Trophoblast cell (in vitro differentiated cells and primary cell): ENCODE measurements at regions not wholly inside any gene's neighbourhood (a gene's known extent, or its start where the extent isn't known, plus 50 kb on each side); places are given as distances from the start of the nearest gene placed in this dataset.

ENCODE experiments used
- DNase-seq, 2 donors: peaks; one replicate each; pipeline ENCODE4 v3.0.0-alpha.2; 2016
- H2AFZ ChIP-seq: 2 replicates; pipeline ENCODE4 v1.6.1; 2013; ENCODE audit warnings: low read length, moderate library complexity, mild to moderate bottlenecking; ENCODE audit not compliant: insufficient read depth, poor library complexity
- H2AK5ac ChIP-seq: 2 replicates; pipeline ENCODE4 v1.6.1; 2013; ENCODE audit warnings: mild to moderate bottlenecking, low read length
- H2BK120ac ChIP-seq: 2 replicates; pipeline ENCODE4 v1.6.1; 2013; ENCODE audit warnings: low read length, mild to moderate bottlenecking, moderate library complexity; ENCODE audit not compliant: insufficient read depth, poor library complexity
- H2BK12ac ChIP-seq: 2 replicates; pipeline ENCODE4 v1.6.1; 2013; ENCODE audit warnings: mild to moderate bottlenecking, low read length, moderate library complexity
- H2BK5ac ChIP-seq: 2 replicates; pipeline ENCODE4 v1.6.1; 2013; ENCODE audit warnings: low read length, low read depth, moderate library complexity, mild to moderate bottlenecking; ENCODE audit not compliant: poor library complexity
- H3K14ac ChIP-seq: 2 replicates; pipeline ENCODE4 v1.6.1; 2013; ENCODE audit warnings: mild to moderate bottlenecking, low read length
- H3K18ac ChIP-seq: 2 replicates; pipeline ENCODE4 v1.6.1; 2013; ENCODE audit warnings: mild to moderate bottlenecking, low read length
- H3K23ac ChIP-seq: 2 replicates; pipeline ENCODE4 v1.6.1; 2013; ENCODE audit warnings: low read length
- H3K27ac ChIP-seq: 2 replicates; pipeline ENCODE4 v1.5.1; 2013; ENCODE audit warnings: low read depth, mild to moderate bottlenecking, inconsistent platforms, low read length, moderate library complexity
- H3K27me3 ChIP-seq: 2 replicates; pipeline ENCODE4 v1.6.1; 2013; ENCODE audit warnings: inconsistent platforms, mild to moderate bottlenecking, low read length, moderate library complexity; ENCODE audit not compliant: insufficient read depth
- H3K36me3 ChIP-seq, 2 experiments: 1 replicate in 1 of 2; 2 replicates in 1 of 2; pipeline ENCODE4 v1.6.1; 2013; ENCODE audit warnings: low read length in 2 of 2, mild to moderate bottlenecking in 2 of 2, moderate library complexity in 1 of 2; ENCODE audit not compliant: insufficient read depth in 2 of 2, control insufficient read depth in 1 of 2
- H3K4ac ChIP-seq: 2 replicates; pipeline ENCODE4 v1.6.1; 2013; ENCODE audit warnings: low read depth, mild to moderate bottlenecking, low read length, moderate library complexity
- H3K4me1 ChIP-seq, 2 experiments: 1 replicate in 1 of 2; 2 replicates in 1 of 2; pipeline ENCODE4 v1.6.1; 2013; ENCODE audit warnings: low read length in 2 of 2, mild to moderate bottlenecking in 2 of 2, moderate library complexity in 1 of 2; ENCODE audit not compliant: insufficient read depth in 2 of 2, control insufficient read depth in 1 of 2
- H3K4me2 ChIP-seq: 2 replicates; pipeline ENCODE4 v1.6.1; 2013; ENCODE audit warnings: inconsistent platforms, mild to moderate bottlenecking, low read length, moderate library complexity
- H3K4me3 ChIP-seq: 2 replicates; pipeline ENCODE4 v1.5.1; 2013; ENCODE audit warnings: mild to moderate bottlenecking, low read depth, low read length, inconsistent platforms
- H3K79me1 ChIP-seq: one replicate; pipeline ENCODE4 v1.6.1; 2013; ENCODE audit warnings: low read length
- H3K79me2 ChIP-seq: 2 replicates; pipeline ENCODE4 v1.6.1; 2013; ENCODE audit warnings: low read length, mild to moderate bottlenecking; ENCODE audit not compliant: control insufficient read depth, insufficient read depth, poor library complexity
- H3K9ac ChIP-seq: 2 replicates; pipeline ENCODE4 v1.6.1; 2013; ENCODE audit warnings: mild to moderate bottlenecking, low read length
- H3K9me3 ChIP-seq: 2 replicates; pipeline ENCODE4 v1.6.1; 2013; ENCODE audit warnings: low read depth, mild to moderate bottlenecking, control low read depth, inconsistent platforms, low read length; ENCODE audit not compliant: insufficient read depth
- H4K12ac ChIP-seq: 2 replicates; pipeline ENCODE4 v1.6.1; 2013; ENCODE audit warnings: low read depth, mild to moderate bottlenecking, low read length, moderate library complexity
- H4K8ac ChIP-seq: 2 replicates; pipeline ENCODE4 v1.6.1; 2013; ENCODE audit warnings: low read depth, mild to moderate bottlenecking, low read length, moderate library complexity
- H4K91ac ChIP-seq: one replicate; pipeline ENCODE4 v1.6.1; 2013; ENCODE audit warnings: low read depth, mild to moderate bottlenecking, low read length, moderate library complexity
- WGBS: extraction: QIAGEN DNeasy Blood & Tissue Kit; methylation state at CpG from one replicate; pipeline ENCODE4 v1.1.7; 2013; ENCODE audit warnings: missing lambda C conversion rate; ENCODE audit not compliant: insufficient read length, insufficient coverage; ENCODE audit errors: extremely low coverage; 5-methylcytosine and 5-hydroxymethylcytosine counted together

GRCh38 chr5:143758750-143759149 is 53.2 kb upstream of the HMHB1 start:
- Histone ChIP-seq H3K4ac (no peak overlapping the region), H4K91ac (no peak overlapping the region), H4K8ac (no peak overlapping the region), H3K18ac (no peak overlapping the region), H3K27ac (no peak overlapping the region), H3K4me3 (no peak overlapping the region), H2BK12ac (no peak overlapping the region), H2AFZ (no peak overlapping the region), H3K4me1 (no peaks in the 10 kb centered on the region), H3K23ac (no peak overlapping the region), H2AK5ac (no peak overlapping the region), H4K12ac (no peak overlapping the region), H3K9ac (no peak overlapping the region), H3K79me1 (no peaks in the 10 kb centered on the region), H3K36me3 (no peaks in the 10 kb centered on the region), H3K14ac (no peak overlapping the region), H3K9me3 (no peaks in the 10 kb centered on the region), H2BK5ac (no peak overlapping the region), H2BK120ac (no peak overlapping the region), H3K79me2 (no peaks in the 10 kb centered on the region), H3K27me3 (no peaks in the 10 kb centered on the region), H3K4me2 (no peak overlapping the region)
- no CpG with 5 or more reads among the region's 3 CpGs for WGBS
- no peak for DNase-seq

- Histone ChIP-seq H4K12ac (no peak overlapping the region), H2AK5ac (no peak overlapping the region)
- no CpG with 5 or more reads among the region's 2 CpGs for WGBS
These were observed 53.9 kb upstream of the HMHB1 start for GRCh38 chr5:143758015-143758414.

GRCh38 chr5:143757116-143757515 is 54.8 kb upstream of the HMHB1 start:
- Histone ChIP-seq H2AFZ (no peak overlapping the region), H3K23ac (no peak overlapping the region), H4K91ac (no peak overlapping the region), H3K4me3 (no peak overlapping the region), H3K79me2 (no peaks in the 10 kb centered on the region), H2BK5ac (no peak overlapping the region), H3K79me1 (no peaks in the 10 kb centered on the region), H4K12ac (no peak overlapping the region), H2BK12ac (no peak overlapping the region), H3K27me3 (no peaks in the 10 kb centered on the region), H4K8ac (no peak overlapping the region), H3K4me2 (no peak overlapping the region), H3K27ac (no peak overlapping the region), H3K9ac (no peak overlapping the region), H3K14ac (no peak overlapping the region), H3K9me3 (no peaks in the 10 kb centered on the region), H2BK120ac (no peak overlapping the region), H2AK5ac (no peak overlapping the region), H3K4me1 (no peaks in the 10 kb centered on the region), H3K18ac (no peak overlapping the region), H3K4ac (no peak overlapping the region), H3K36me3 (no peaks in the 10 kb centered on the region)
- WGBS, result no CpG with 5 or more reads among the region's 2 CpGs
- DNase-seq, result no peak

More at GRCh38 chr5:143758015-143758414, 53.9 kb upstream of the HMHB1 start:
- Histone ChIP-seq H2BK12ac (no peak overlapping the region), H2AFZ (no peak overlapping the region), H3K9ac (no peak overlapping the region), H3K79me2 (no peaks in the 10 kb centered on the region), H3K4me2 (no peak overlapping the region), H3K27me3 (no peaks in the 10 kb centered on the region), H3K23ac (no peak overlapping the region), H4K8ac (no peak overlapping the region), H2BK5ac (no peak overlapping the region), H3K79me1 (no peaks in the 10 kb centered on the region), H3K36me3 (no peaks in the 10 kb centered on the region), H2BK120ac (no peak overlapping the region), H3K4me1 (no peaks in the 10 kb centered on the region), H4K91ac (no peak overlapping the region), H3K18ac (no peak overlapping the region), H3K27ac (no peak overlapping the region), H3K4me3 (no peak overlapping the region), H3K4ac (no peak overlapping the region), H3K14ac (no peak overlapping the region), H3K9me3 (no peaks in the 10 kb centered on the region)
- DNase-seq, result no peak

GRCh38 chr5:143755966-143756365 is 56.0 kb upstream of the HMHB1 start:
- H3K79me2 ChIP-seq, result no peaks in the 10 kb centered on the region
- H3K27me3 ChIP-seq, result no peaks in the 10 kb centered on the region
- no peak overlapping the region for H2BK12ac ChIP-seq
- H4K8ac ChIP-seq, result no peak overlapping the region
- DNase-seq, result no peak
- no peak overlapping the region for H4K12ac ChIP-seq
- no peak overlapping the region for H3K14ac ChIP-seq
- H3K18ac ChIP-seq, result no peak overlapping the region
- H3K4ac ChIP-seq, result no peak overlapping the region
- H3K9ac ChIP-seq, result no peak overlapping the region
- H3K36me3 ChIP-seq, result no peaks in the 10 kb centered on the region
- H3K23ac ChIP-seq, result no peak overlapping the region
- no peak overlapping the region for H3K27ac ChIP-seq
- H2BK5ac ChIP-seq, result no peak overlapping the region
- H3K79me1 ChIP-seq, result no peaks in the 10 kb centered on the region
- no CpG with 5 or more reads among the region's 1 CpG for WGBS
- H4K91ac ChIP-seq, result no peak overlapping the region
- H3K9me3 ChIP-seq, result no peaks in the 10 kb centered on the region
- no peak overlapping the region for H2AK5ac ChIP-seq
- no peak overlapping the region for H2AFZ ChIP-seq
- no peaks in the 10 kb centered on the region for H3K4me1 ChIP-seq
- H3K4me3 ChIP-seq, result no peak overlapping the region
- no peak overlapping the region for H3K4me2 ChIP-seq
- no peak overlapping the region for H2BK120ac ChIP-seq
